ENCODE measurements at regions not wholly inside any gene's neighbourhood (a gene's known extent, or its start where the extent isn't known, plus 50 kb on each side); places are given as distances from the start of the nearest gene placed in this dataset.

DNA sequence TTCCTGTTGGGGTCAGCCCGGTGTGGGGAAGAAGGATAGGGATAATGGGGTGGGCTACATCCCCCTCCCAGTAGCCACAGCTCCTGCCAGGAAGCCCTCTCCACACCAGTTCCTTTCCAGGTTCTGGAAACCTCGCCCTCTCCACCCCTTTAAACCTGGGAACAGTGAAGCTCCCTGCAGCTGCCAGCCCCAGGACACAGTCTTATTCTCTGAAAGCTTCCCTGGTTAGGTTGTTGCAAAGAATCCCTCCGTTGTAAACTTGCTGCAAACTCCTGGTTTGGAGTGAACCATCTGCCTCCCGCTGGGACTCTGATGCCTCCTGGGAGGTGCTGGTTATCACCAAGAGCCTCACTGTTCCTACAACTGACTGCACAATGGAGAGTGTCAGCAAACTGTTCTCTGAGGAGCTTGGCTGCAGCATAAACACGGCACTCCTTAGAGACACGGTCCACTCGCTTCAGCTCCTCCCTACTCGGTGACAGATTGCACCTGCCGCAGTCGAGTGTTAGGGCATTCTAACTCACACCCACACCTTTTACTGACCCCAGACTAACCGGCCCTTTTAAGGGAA is 261.8 kb upstream of the RAB6C start:
- Histone ChIP-seq H3K4me3 (no peak overlapping the region), H3K27ac (ENCODE audit: extremely low read depth, low read depth, low read length) (no peak overlapping the region), H3K9me1 (ENCODE audit: control insufficient read depth, insufficient read depth, low read length) (no peaks in the 10 kb centered on the region), H3K4me2 (ENCODE audit: insufficient read depth, low read length) (no peak overlapping the region), H4K20me1 (replicated peaks; ENCODE audit: control insufficient read depth, insufficient read depth, low read length) (no peaks in the 10 kb centered on the region), H3K9me3 (replicated peaks; ENCODE audit: control insufficient read depth, insufficient read depth, low read depth, low read length) (no peaks in the 10 kb centered on the region), H3K36me3 (ENCODE audit: control insufficient read depth, insufficient read depth, low read length) (no peaks in the 10 kb centered on the region), H3K27me3 (ENCODE audit: control insufficient read depth in 2 of 2, insufficient read depth in 2 of 2, low read length in 2 of 2) (peaks cover 2 to 23% of the 10 kb centered on the region in 2 experiments; a peak in 4 of 5 replicates), H3K9ac (ENCODE audit: insufficient read depth in 1 of 2, low read depth in 2 of 2, low read length in 2 of 2) (no peak overlapping the region), H3K79me2 (ENCODE audit: control insufficient read depth, insufficient read depth, low read length) (no peaks in the 10 kb centered on the region), H2AFZ (ENCODE audit: low read depth, low read length) (no peak overlapping the region), H3K4me1 (replicated peaks in 1 of 2; ENCODE audit: control insufficient read depth in 2 of 2, insufficient read depth in 2 of 2, low read length in 2 of 2) (peaks cover 0 to 4% of the 10 kb centered on the region in 2 experiments; a peak in 1 of 5 replicates)
- no peak for TF ChIP-seq SNIP1 (IDR thresholded peaks at IDR 0.05; ENCODE audit: low read depth)
- WGBS (ENCODE audit: insufficient coverage, low coverage, missing lambda C conversion rate): 0% methylated on average over 11 of the region's 11 CpGs
- CTCF ChIA-PET (ENCODE audit: low intra/inter-chr PET ratio): no interaction called here
- intact Hi-C loops (cut with micrococcal nuclease): no loop called here
- POLR2A ChIA-PET: interaction anchor here (0.8 kb wide), 1 partner anchor 13 kb away, joined by 3 read pairs; no protein-coding TSS in a partner anchor
- ATAC-seq (no peak), DNase-seq (ENCODE audit: extremely low read depth in 1 of 4, low spot score in 3 of 4) (no peak), FAIRE-seq (no peak)
- no TSS peak for BruUV-seq (replicated peaks)
- in situ Hi-C loops (cut with MboI): no loop called here

DNA sequence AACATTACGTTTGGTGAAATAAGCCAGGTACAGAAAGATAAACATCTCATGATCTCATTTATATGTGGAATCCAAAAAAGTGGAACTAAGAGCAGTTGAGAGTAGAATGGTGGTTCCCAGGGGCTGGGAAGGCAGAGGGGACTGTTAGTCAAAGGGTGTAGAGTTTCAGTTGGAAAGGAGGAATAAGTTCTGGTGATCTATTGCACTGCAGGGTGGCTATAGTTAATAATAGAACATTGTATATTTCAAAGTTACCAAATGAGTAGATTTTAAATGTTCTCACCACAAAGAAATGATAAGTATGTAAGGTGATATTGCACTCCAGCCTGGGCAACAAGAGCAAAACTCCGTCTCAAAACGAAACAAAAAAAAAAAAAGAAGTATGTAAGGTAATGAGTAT is 260.1 kb upstream of the RAB6C start:
- Histone ChIP-seq H4K20me1 (replicated peaks; ENCODE audit: control insufficient read depth, insufficient read depth, low read length) (no peaks in the 10 kb centered on the region), H3K36me3 (ENCODE audit: control insufficient read depth, insufficient read depth, low read length) (no peaks in the 10 kb centered on the region), H3K9me1 (ENCODE audit: control insufficient read depth, insufficient read depth, low read length) (peaks cover 2% of the 10 kb centered on the region), H3K4me3 (no peak overlapping the region), H2AFZ (ENCODE audit: low read depth, low read length) (no peak overlapping the region), H3K27me3 (ENCODE audit: control insufficient read depth in 2 of 2, insufficient read depth in 2 of 2, low read length in 2 of 2) (peaks cover 5 to 25% of the 10 kb centered on the region in 2 experiments; a peak in 4 of 5 replicates), H3K4me1 (replicated peaks in 1 of 2; ENCODE audit: control insufficient read depth in 2 of 2, insufficient read depth in 2 of 2, low read length in 2 of 2) (peaks cover 0 to 4% of the 10 kb centered on the region in 2 experiments; a peak in 1 of 5 replicates), H3K9me3 (replicated peaks; ENCODE audit: control insufficient read depth, insufficient read depth, low read depth, low read length) (no peaks in the 10 kb centered on the region), H3K4me2 (ENCODE audit: insufficient read depth, low read length) (no peak overlapping the region), H3K79me2 (ENCODE audit: control insufficient read depth, insufficient read depth, low read length) (no peaks in the 10 kb centered on the region), H3K27ac (ENCODE audit: extremely low read depth, low read depth, low read length) (no peak overlapping the region), H3K9ac (ENCODE audit: insufficient read depth in 1 of 2, low read depth in 2 of 2, low read length in 2 of 2) (no peak overlapping the region)
- BruUV-seq (replicated peaks): no TSS peak
- FAIRE-seq (no peak), DNase-seq (ENCODE audit: extremely low read depth in 1 of 4, low spot score in 3 of 4) (no peak), ATAC-seq (no peak)
- 0% methylated on average over 3 of the region's 3 CpGs for WGBS (ENCODE audit: insufficient coverage, low coverage, missing lambda C conversion rate)
- intact Hi-C loops (cut with micrococcal nuclease): no loop called here
- CTCF ChIA-PET (ENCODE audit: low intra/inter-chr PET ratio): no interaction called here
- in situ Hi-C loops (cut with MboI): no loop called here
- POLR2A ChIA-PET: no interaction called here
- no peak for TF ChIP-seq ZNF140 (CRISPR knock-in tag; IDR thresholded peaks at IDR 0.05)
- TF ChIP-seq, protein P1, sequence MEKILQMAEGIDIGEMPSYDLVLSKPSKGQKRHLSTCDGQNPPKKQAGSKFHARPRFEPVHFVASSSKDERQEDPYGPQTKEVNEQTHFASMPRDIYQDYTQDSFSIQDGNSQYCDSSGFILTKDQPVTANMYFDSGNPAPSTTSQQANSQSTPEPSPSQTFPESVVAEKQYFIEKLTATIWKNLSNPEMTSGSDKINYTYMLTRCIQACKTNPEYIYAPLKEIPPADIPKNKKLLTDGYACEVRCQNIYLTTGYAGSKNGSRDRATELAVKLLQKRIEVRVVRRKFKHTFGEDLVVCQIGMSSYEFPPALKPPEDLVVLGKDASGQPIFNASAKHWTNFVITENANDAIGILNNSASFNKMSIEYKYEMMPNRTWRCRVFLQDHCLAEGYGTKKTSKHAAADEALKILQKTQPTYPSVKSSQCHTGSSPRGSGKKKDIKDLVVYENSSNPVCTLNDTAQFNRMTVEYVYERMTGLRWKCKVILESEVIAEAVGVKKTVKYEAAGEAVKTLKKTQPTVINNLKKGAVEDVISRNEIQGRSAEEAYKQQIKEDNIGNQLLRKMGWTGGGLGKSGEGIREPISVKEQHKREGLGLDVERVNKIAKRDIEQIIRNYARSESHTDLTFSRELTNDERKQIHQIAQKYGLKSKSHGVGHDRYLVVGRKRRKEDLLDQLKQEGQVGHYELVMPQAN (IDR thresholded peaks at IDR 0.05; ENCODE audit: borderline replicate concordance): no peak
- TF ChIP-seq SRSF9 (IDR thresholded peaks at IDR 0.05; ENCODE audit: borderline replicate concordance, low read depth, low read length): no peak
